AG09309 (cell line): ENCODE measurements at regions not wholly inside any gene's neighbourhood (a gene's known extent, or its start where the extent isn't known, plus 50 kb on each side); places are given as distances from the start of the nearest gene placed in this dataset.

Source experiments
- DNase-seq: peaks from one replicate; pipeline ENCODE4 v3.0.0-alpha.2; 2010; ENCODE audit warnings: low read depth
- H3K4me3 ChIP-seq: 2 replicates; pipeline ENCODE4 v1.5.1; 2011; ENCODE audit warnings: mild to moderate bottlenecking, low read depth, low read length, moderate library complexity; ENCODE audit not compliant: control insufficient read depth
- CTCF ChIP-seq: IDR thresholded peaks from 2 replicates; pipeline ENCODE4 v1.5.1; 2011; ENCODE audit warnings: mild to moderate bottlenecking, low read depth, low read length, inconsistent platforms; ENCODE audit not compliant: insufficient read depth, control insufficient read depth; ENCODE audit errors: missing control alignments

- no peak for DNase-seq
- H3K4me3 ChIP-seq: no peak overlapping the region
- TF ChIP-seq CTCF: no peak
These were observed 134.4 kb downstream of the WNT5A start for GRCh38 chr3:55352668-55353067.

GRCh38 chr3:55349851-55350250, 137.3 kb downstream of the WNT5A start:
- H3K4me3 ChIP-seq: no peak overlapping the region
- TF ChIP-seq CTCF: no peak
- no peak for DNase-seq

GRCh38 chr3:55343486-55344357, 143.4 kb downstream of the WNT5A start:
- no peak for TF ChIP-seq CTCF
- DNase-seq: no peak
- H3K4me3 ChIP-seq: no peak overlapping the region

GRCh38 chr3:55341502-55342031, 145.5 kb downstream of the WNT5A start:
- no peak for TF ChIP-seq CTCF
- DNase-seq: no peak
- H3K4me3 ChIP-seq: no peak overlapping the region

GRCh38 chr3:55339819-55340218, 147.3 kb downstream of the WNT5A start:
- H3K4me3 ChIP-seq: no peak overlapping the region
- no peak for DNase-seq
- no peak for TF ChIP-seq CTCF

DNA sequence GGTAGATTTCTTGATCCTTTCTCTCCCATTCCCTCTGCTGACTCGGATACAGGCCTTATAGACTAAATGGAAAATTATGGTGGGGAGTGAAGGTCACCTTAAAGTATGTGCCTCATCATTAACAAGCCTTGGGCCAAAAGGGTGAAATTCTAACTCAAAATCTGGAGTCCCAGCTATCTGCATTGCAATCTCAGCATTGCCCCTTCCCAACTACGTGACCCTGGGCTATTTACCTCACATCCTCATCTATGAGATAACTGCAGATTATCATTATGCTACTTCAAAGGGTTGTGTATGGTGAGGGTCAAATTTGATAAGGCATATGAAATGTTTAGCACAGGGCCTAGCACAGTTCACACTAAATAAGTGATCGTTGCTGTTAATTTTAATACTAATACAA, 147.7 kb downstream of the WNT5A start:
- H3K4me3 ChIP-seq: no peak overlapping the region
- TF ChIP-seq CTCF: no peak
- no peak for DNase-seq
